KMS-11 (cell line): ENCODE measurements at regions not wholly inside any gene's neighbourhood (a gene's known extent, or its start where the extent isn't known, plus 50 kb on each side); places are given as distances from the start of the nearest gene placed in this dataset.

Source experiments
- H2AFZ ChIP-seq: fragments of 200-600 bp; sonication (generic); 2 replicates; pipeline ENCODE4 v1.6.1; 2016; ENCODE audit warnings: antibody characterized with exemption, mixed run types, low read depth
- H3K27ac ChIP-seq: fragments of 200-600 bp; sonication (generic); 2 replicates; pipeline ENCODE4 v1.6.1; 2016; ENCODE audit warnings: mild to moderate bottlenecking, mixed run types
- H3K27me3 ChIP-seq: fragments of 200-600 bp; sonication (generic); 2 replicates; pipeline ENCODE4 v1.6.1; 2017; ENCODE audit warnings: mild to moderate bottlenecking, low read depth, mixed run types, moderate library complexity; ENCODE audit not compliant: insufficient read depth
- H3K36me3 ChIP-seq: fragments of 200-600 bp; sonication (generic); 2 replicates; pipeline ENCODE4 v1.6.1; 2017; ENCODE audit warnings: mild to moderate bottlenecking, mixed run types; ENCODE audit not compliant: insufficient read depth
- H3K4me1 ChIP-seq: fragments of 200-600 bp; sonication (generic); 2 replicates; pipeline ENCODE4 v1.6.1; 2016; ENCODE audit warnings: mild to moderate bottlenecking, low read depth, mixed run types; ENCODE audit not compliant: poor library complexity, severe bottlenecking
- H3K4me2 ChIP-seq: fragments of 200-600 bp; sonication (generic); 2 replicates; pipeline ENCODE4 v1.7.0; 2016; ENCODE audit warnings: mild to moderate bottlenecking, mixed run types
- H3K4me3 ChIP-seq: fragments of 200-600 bp; sonication (generic); IDR thresholded peaks from 2 replicates; pipeline ENCODE4 v1.6.1; 2017; ENCODE audit warnings: low read depth, low read length, mixed read lengths; ENCODE audit not compliant: insufficient read depth
- H3K79me2 ChIP-seq: fragments of 200-600 bp; sonication (generic); 2 replicates; pipeline ENCODE4 v1.6.1; 2016; ENCODE audit warnings: low read depth, mixed run types; ENCODE audit not compliant: insufficient read depth
- H3K9ac ChIP-seq: fragments of 200-600 bp; sonication (generic); 2 replicates; pipeline ENCODE4 v1.6.1; 2016; ENCODE audit warnings: mild to moderate bottlenecking, mixed run types
- H4K20me1 ChIP-seq: fragments of 200-600 bp; sonication (generic); 2 replicates; pipeline ENCODE4 v1.6.1; 2016; ENCODE audit warnings: mild to moderate bottlenecking, mixed run types; ENCODE audit not compliant: insufficient read depth
- TF ChIP-seq, protein P1 (sequence below): fragments of 200-600 bp; sonication (generic); conservative IDR thresholded peaks from 2 replicates; pipeline ENCODE4 v1.6.1; 2017; ENCODE audit warnings: low read depth, mild to moderate bottlenecking, antibody characterized with exemption, low read length, moderate library complexity, mixed read lengths

GRCh38 chr2:4832642-4833041, 859.5 kb upstream of the SOX11 start:
- Histone ChIP-seq H3K4me1 (no peaks in the 10 kb centered on the region), H3K4me3 (no peak overlapping the region), H3K27ac (no peak overlapping the region), H3K79me2 (no peaks in the 10 kb centered on the region), H2AFZ (no peak overlapping the region), H3K36me3 (no peaks in the 10 kb centered on the region), H3K9ac (no peak overlapping the region), H3K27me3 (no peaks in the 10 kb centered on the region), H3K4me2 (no peak overlapping the region), H4K20me1 (no peaks in the 10 kb centered on the region)
- TF ChIP-seq, protein P1, sequence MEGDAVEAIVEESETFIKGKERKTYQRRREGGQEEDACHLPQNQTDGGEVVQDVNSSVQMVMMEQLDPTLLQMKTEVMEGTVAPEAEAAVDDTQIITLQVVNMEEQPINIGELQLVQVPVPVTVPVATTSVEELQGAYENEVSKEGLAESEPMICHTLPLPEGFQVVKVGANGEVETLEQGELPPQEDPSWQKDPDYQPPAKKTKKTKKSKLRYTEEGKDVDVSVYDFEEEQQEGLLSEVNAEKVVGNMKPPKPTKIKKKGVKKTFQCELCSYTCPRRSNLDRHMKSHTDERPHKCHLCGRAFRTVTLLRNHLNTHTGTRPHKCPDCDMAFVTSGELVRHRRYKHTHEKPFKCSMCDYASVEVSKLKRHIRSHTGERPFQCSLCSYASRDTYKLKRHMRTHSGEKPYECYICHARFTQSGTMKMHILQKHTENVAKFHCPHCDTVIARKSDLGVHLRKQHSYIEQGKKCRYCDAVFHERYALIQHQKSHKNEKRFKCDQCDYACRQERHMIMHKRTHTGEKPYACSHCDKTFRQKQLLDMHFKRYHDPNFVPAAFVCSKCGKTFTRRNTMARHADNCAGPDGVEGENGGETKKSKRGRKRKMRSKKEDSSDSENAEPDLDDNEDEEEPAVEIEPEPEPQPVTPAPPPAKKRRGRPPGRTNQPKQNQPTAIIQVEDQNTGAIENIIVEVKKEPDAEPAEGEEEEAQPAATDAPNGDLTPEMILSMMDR: no peak

GRCh38 chr2:4838626-4839025, 853.6 kb upstream of the SOX11 start:
- H3K27me3 ChIP-seq: no peaks in the 10 kb centered on the region
- H3K79me2 ChIP-seq: no peaks in the 10 kb centered on the region
- TF ChIP-seq, protein P1: no peak
- H3K4me3 ChIP-seq: no peak overlapping the region
- no peak overlapping the region for H3K27ac ChIP-seq
- no peaks in the 10 kb centered on the region for H3K36me3 ChIP-seq
- no peak overlapping the region for H2AFZ ChIP-seq
- H3K4me2 ChIP-seq: no peak overlapping the region
- H3K9ac ChIP-seq: no peak overlapping the region
- no peaks in the 10 kb centered on the region for H3K4me1 ChIP-seq
- H4K20me1 ChIP-seq: no peaks in the 10 kb centered on the region

DNA sequence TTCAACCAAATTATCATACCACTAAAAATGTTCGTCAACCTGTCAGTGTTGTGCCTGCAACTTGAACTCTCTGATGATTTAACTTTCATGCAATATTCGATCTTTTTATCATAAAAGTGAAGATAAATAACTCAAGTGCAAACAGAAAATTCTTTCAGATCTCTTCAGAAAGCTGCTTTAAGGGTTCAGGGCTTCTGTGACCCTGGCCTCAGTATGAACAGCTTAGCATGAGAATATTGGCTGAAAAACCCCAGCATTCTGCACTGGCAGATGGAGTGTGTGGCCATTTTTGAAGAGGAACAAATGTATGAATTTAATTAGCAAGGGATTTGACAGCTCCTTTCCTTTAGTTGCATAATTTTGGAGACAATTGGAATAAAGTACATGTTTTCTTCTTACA, 851.4 kb upstream of the SOX11 start:
- Histone ChIP-seq H3K9ac (no peak overlapping the region), H3K4me1 (no peaks in the 10 kb centered on the region), H3K4me3 (no peak overlapping the region), H3K27me3 (no peaks in the 10 kb centered on the region), H3K79me2 (no peaks in the 10 kb centered on the region), H2AFZ (no peak overlapping the region), H3K4me2 (no peak overlapping the region), H3K36me3 (no peaks in the 10 kb centered on the region), H3K27ac (no peak overlapping the region), H4K20me1 (no peaks in the 10 kb centered on the region)
- TF ChIP-seq, protein P1: no peak

GRCh38 chr2:4844881-4845280, 847.3 kb upstream of the SOX11 start:
- H3K79me2 ChIP-seq: no peaks in the 10 kb centered on the region
- TF ChIP-seq, protein P1: no peak
- no peak overlapping the region for H3K27ac ChIP-seq
- H3K4me2 ChIP-seq: no peak overlapping the region
- H3K4me1 ChIP-seq: no peaks in the 10 kb centered on the region
- H3K36me3 ChIP-seq: no peaks in the 10 kb centered on the region
- H2AFZ ChIP-seq: no peak overlapping the region
- no peak overlapping the region for H3K9ac ChIP-seq
- H3K4me3 ChIP-seq: no peak overlapping the region
- H3K27me3 ChIP-seq: no peaks in the 10 kb centered on the region
- no peaks in the 10 kb centered on the region for H4K20me1 ChIP-seq

GRCh38 chr2:4862031-4862430, 830.2 kb upstream of the SOX11 start:
- no peaks in the 10 kb centered on the region for H3K36me3 ChIP-seq
- no peak overlapping the region for H3K9ac ChIP-seq
- H4K20me1 ChIP-seq: no peaks in the 10 kb centered on the region
- no peak overlapping the region for H3K4me2 ChIP-seq
- no peaks in the 10 kb centered on the region for H3K4me1 ChIP-seq
- TF ChIP-seq, protein P1: no peak
- no peak overlapping the region for H2AFZ ChIP-seq
- no peaks in the 10 kb centered on the region for H3K27me3 ChIP-seq
- H3K27ac ChIP-seq: no peak overlapping the region
- no peaks in the 10 kb centered on the region for H3K79me2 ChIP-seq
- H3K4me3 ChIP-seq: no peak overlapping the region
